CD4-positive, alpha-beta T cell treated with Interleukin-4 for 1 hour (primary cell): ENCODE measurements at regions not wholly inside any gene's neighbourhood (a gene's known extent, or its start where the extent isn't known, plus 50 kb on each side); places are given as distances from the start of the nearest gene placed in this dataset.
"Not testable (repeated sequence)": the region's sequence is repeated elsewhere in the genome, so short reads cannot be mapped to it uniquely, and the experiment has no call there.

Source experiments
- DNase-seq, 2 donors: peaks; one replicate each; pipeline ENCODE4 v3.0.0-alpha.2; 2020 to 2022

- no peak for DNase-seq
Observed at GRCh38 chr10:130492266-130492934, 356.2 kb downstream of the GLRX3 start.

DNA sequence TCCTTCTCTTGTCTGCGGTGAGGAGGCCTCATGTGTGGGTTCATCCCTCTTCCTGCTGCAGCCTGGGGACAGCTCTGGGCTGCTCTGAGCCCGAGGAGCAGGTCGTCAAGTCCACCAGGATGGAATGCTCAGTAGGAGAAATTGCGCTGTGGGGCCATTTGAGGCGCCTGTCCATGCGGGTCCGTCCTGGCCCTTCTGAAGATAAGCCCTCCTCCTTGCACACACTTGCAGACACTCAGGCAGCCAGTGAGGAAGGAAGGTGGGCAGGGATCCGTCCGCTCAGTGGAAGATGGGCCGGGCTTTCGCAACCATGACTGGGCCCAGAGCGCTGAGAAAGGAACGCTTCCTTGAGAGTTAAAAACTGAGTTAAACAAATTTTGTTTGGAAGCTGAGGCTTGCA is 356.8 kb downstream of the GLRX3 start:
- no peak for DNase-seq

GRCh38 chr10:130493446-130494145 is 357.4 kb downstream of the GLRX3 start:
- no peak for DNase-seq

DNA sequence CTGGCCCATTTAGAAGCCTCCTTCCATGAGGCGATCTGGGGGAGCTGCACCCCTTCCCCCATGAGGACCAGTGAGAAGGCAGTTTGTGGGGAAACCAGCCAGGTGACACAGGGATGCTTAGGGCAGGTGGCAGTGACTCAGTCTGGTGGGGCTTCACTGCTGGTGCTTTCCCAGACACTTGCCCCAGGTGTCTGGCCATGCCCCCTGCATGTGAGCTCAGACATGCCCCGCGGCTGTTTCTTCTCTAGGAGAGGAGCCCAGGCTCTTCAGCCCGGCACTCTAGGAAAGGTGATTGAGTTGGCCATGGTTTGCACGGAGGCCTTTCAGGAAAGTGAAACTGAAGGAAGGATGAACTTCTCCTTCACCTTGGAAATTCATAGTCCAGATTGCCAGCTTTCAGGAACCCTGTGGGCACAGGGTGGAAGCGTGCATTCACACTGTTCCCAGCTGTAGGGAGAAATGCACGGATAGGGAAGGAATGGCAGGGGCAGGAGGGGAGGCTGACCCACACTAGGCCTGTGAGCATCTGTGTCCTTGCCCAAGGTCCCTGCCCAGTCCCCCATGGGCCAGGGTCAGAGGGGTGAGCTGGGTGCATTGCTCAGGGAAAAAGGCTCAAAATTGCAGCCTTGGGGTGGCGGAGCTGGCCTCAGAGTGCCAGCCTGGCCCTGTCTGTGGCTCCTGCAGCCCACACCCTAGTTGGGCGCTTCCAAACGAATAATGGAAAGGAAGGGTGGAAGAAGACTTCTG is 359.1 kb downstream of the GLRX3 start:
- no peak for DNase-seq

GRCh38 chr10:130495891-130496636 is 359.9 kb downstream of the GLRX3 start:
- no peak for DNase-seq

DNA sequence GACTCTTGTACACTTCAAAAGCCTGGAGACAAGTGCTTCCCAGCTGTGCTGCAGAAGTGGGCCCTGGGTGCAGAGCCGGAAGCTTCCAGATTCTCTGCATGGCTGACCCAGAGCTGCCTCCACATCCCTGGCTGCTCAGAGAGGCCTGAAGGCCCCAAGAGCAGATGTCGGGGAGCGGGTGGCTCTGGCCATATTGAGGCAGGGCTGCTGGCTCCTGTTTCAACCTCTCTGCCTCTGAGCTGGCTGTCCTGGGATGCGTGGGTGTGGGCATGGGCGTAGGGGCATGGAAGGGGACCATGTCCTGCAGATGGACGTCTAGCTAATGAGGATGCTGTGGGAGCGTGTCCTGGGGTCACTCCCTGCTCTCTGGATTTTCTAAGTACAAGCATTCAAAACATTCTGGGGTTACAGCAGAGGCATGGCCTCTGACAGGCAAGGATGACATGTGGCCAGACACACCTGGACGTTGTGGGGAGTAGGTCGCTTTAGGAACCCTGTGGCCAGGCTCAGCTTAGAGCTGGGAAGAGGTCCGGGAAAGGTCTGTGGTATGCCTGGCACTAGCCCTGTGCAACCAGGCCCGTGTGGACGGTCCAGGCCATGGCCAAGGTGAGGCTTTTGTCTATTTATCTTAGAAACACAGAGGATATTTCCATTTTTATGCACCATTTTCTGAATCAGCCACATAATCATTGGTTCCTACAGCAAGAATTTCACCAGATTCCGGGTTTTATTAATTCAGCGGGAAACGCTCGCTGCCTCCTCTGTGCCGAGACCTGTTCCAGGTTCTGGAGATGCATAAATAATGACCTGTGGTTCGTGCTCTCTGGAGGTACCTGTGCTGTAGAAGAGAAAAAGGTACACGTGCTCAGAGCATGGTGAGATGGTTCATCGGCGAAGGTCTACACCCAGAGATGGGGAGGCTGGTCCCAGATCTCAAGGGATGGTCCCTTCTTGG is 361.1 kb downstream of the GLRX3 start:
- no peak for DNase-seq

GRCh38 chr10:130498042-130498441 is 361.9 kb downstream of the GLRX3 start:
- DNase-seq = no peak

GRCh38 chr10:130498934-130499333 is 362.7 kb downstream of the GLRX3 start:
- no peak for DNase-seq

DNA sequence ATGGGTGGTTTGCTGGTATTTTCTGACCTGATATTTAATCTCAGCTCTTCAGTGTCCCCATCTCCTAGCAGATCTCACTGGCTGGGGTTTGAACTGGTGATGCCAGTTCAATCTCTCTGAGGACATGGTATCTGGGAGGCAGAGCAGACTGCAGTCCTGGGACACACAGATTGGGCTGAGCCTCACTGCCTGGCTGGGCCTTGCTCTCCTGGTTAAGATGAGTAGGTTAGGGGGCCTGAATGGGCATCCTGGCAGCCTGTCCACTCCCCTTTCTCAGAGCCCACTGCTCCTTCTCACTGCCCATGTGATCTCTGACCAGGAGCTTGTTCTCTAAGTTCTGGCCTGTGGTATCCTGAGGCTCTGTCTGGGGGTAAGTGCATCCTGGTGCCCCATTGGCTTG is 363.4 kb downstream of the GLRX3 start:
- DNase-seq = no peak

DNA sequence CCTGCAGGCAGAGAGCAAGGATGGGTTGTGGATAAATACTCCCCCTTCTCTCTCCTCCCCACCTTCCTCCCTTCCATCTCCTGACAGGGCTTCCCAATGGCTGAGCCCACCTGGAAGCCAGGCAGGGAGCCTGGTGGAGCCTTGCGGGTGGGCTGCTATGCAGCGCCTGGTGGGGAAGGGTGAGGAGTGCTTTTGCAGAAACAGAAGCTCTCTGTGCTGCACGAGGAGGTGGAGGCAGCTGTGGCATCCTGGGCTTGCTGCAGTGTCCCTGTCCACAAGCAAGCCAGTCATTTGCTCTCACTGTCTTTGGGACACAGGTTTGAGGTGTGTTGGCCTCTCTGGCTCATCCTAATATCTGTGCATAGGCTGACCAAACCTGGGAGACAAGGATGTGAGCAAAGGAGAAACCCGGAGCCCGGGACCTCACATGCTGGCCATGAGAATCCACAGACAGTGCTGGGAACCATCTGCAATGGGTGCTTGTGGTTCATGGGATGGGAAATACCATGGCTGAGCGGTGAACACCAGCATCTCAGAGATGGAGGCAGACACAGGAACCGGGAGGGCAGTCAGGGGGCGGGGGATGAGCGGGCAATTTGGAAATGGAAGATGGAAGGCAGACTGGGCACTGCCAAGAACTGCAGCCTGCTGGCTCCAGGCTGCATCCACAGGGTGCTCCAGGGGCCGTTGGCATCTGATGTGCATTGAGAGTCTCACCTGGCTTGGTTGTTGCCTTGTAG is 364.2 kb downstream of the GLRX3 start:
- DNase-seq = no peak

DNA sequence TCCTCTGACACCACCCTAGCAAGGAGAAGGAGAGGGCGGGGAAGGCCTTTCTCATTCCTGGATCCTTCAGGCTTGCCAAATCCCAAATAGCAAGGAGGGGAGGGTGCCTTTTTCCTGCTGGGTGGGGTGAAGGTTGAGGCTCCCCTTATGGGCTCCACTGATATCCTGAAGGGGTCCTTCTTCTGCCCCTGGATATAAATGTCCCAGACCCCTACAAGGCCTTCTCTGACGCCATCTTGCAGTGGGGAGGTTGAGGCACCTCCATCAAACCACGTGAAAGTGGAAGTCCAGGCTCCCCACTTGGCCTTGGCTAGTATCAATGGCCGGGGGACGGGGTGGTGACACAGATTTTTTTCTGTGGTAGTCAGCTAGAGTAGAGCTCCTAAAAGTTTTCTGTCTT is 371.3 kb downstream of the GLRX3 start:
- DNase-seq = no peak

DNA sequence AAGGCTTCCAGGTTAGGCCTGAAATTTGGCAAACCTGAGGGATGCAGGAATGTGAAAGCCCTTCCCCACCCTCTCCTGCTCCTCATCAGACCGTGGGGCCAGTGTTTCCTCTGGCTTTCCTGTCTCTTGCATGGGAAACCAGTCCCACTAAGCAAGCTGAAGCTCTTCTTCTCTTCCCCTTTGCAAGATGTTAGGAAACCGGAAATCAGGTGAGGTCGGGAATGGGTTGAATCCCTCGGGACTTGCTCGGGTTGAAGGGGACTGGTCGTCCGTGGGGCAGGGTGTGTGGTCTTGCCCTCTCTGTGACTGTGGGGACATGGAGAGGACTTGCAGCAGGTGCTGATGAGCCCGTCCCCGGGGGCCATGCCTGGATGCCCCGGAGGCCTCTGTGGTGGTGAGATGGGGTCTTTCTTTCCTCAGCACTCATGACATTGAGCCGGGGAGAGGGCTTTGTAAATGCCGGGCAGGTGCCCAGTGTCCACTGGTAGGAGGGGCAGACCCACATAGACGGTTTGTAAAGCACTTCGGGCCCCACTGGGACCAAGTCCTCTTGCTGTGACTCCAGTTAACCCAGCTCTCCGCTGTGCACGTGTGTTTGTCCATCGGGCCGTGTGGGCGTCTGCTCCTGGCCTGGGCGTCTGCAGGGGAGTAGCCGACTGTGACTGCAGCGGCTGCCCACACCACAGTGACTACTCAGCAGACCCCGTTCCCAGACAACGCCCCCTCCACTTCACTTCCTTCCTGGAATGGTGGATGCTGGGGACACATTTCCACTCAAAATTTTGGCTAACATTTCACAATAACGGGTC is 373.9 kb downstream of the GLRX3 start:
- no peak for DNase-seq

GRCh38 chr10:130510755-130511154 is 374.6 kb downstream of the GLRX3 start:
- no peak for DNase-seq

GRCh38 chr10:130511766-130512165 is 375.6 kb downstream of the GLRX3 start:
- DNase-seq = no peak

- DNase-seq = no peak
Observed at GRCh38 chr10:130512936-130513335, 376.7 kb downstream of the GLRX3 start.

DNA sequence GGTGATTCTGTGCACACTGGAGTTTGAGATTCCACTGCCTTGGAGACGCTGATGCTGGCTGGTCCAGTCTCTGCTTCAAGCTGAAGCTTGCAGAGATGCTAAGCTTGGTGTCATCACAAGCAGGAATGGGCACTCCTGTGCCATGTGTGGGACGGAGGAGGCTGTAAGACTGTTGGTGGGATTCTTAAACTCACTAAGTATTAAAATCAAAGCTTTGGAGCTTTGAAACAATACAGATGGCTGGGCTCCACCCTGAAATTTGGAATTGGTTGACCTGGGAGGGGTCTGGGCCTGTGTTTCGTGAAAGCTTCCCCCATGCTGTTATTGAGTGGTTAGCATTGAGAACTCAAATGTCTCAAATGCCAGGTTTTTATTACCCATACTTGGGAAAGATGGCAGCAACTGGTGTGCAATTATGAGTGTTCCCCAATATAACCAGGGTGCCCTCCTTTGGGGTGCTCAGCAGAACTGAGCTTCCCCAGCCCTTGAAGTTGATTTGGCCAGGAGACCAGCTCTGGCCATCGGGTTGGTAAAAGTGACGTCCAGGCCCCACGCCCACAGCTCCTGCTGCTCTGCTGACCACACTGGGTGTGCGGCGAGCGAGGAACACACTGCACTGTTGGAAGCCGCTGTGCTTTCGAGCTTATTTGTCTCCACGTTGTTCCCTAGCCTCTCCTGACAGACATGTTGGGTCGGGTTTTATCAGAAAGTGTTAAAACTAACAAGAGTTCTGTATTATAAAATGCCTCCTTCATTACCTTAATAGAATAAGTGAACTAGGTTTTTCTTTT is 377.7 kb downstream of the GLRX3 start:
- DNase-seq = no peak

DNA sequence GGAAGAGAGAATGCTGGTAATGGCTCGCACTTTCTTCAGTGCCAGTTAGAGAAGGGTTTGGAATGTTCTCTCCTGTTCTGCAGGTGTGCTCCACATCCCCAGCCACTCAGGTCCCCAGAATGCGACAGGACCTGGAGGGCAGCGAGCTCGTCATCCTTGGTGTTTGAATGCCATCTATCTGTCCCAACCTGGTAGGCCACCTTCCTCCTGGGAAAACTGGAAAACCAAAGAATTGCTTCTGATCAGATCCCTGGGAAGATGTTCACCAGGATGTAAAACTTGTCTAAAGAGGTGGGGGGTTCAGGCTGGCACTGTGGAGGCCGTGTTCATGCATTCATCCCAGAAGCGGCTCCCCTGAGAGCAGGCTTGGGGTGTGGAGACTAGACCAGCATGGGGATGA is 379.5 kb downstream of the GLRX3 start:
- no peak for DNase-seq

DNA sequence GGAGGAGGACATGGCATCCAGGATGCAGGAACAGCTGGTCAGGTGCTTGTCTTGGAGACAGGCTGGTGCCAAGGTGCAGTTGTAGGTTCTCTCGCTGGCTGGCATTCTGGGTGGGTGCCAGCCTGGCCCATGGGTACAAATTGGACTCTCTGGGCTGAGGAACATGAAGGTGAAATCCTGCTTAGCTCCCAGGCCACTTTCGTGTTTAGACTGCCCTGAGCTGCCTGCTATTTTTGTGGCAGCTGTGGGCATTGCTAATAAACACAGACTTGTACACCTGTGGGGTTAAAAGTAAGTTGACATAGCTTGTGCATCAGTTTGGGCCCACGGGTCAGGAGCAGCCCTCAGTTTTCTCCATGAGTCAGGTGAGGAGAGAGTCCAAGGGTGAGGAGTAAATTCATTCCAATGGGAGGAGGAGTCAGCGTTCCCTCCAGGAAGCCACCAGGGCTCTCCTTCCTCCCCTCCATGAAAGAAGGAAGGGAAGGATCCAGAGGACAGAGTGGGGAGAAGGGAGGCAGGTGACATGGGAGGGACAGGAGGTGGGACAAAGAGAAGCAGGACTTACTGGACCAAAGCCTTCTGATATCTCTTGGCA is 380.0 kb downstream of the GLRX3 start:
- no peak for DNase-seq

GRCh38 chr10:130518921-130519320 is 382.7 kb downstream of the GLRX3 start:
- DNase-seq = not testable (repeated sequence)
